HPDE6-E6E7 (cell line): ENCODE measurements at regions not wholly inside any gene's neighbourhood (a gene's known extent, or its start where the extent isn't known, plus 50 kb on each side); places are given as distances from the start of the nearest gene placed in this dataset.
A peak's percentile ranks its signal among the peaks of the same experiment; 100 is the strongest.
"Not testable (repeated sequence)": the region's sequence is repeated elsewhere in the genome, so short reads cannot be mapped to it uniquely, and the experiment has no call there.

ENCODE experiments used
- DNase-seq: peaks from one replicate; pipeline ENCODE4 v3.0.0; 2011; ENCODE audit warnings: missing footprints; ENCODE audit errors: extremely low spot score

- not testable (repeated sequence) for DNase-seq
Observed at GRCh38 chr11:87559852-87560251, 522.1 kb downstream of the TMEM135 start.

- DNase-seq, result no peak
Observed at GRCh38 chr11:87555101-87555500, 517.4 kb downstream of the TMEM135 start.

GRCh38 chr11:87548797-87549196 is 511.1 kb downstream of the TMEM135 start:
- DNase-seq, result no peak

GRCh38 chr11:87545858-87546257 is 508.1 kb downstream of the TMEM135 start:
- DNase-seq, result no peak

- DNase-seq, result no peak
Observed at GRCh38 chr11:87539596-87539995, 501.9 kb downstream of the TMEM135 start.

GRCh38 chr11:87536565-87536964 is 498.8 kb downstream of the TMEM135 start:
- DNase-seq, result no peak

- no peak for DNase-seq
Observed at GRCh38 chr11:87536016-87536415, 498.3 kb downstream of the TMEM135 start.

GRCh38 chr11:87535513-87535912 is 497.8 kb downstream of the TMEM135 start:
- no peak for DNase-seq

- not testable (repeated sequence) for DNase-seq
Observed at GRCh38 chr11:87531835-87532234, 494.1 kb downstream of the TMEM135 start.

- DNase-seq, result no peak
Observed at GRCh38 chr11:87529486-87529885, 491.8 kb downstream of the TMEM135 start.

GRCh38 chr11:87528752-87529151 is 491.0 kb downstream of the TMEM135 start:
- no peak for DNase-seq

GRCh38 chr11:87523276-87523675 is 485.5 kb downstream of the TMEM135 start:
- no peak for DNase-seq

- DNase-seq, result no peak
Observed at GRCh38 chr11:87518266-87518665, 480.5 kb downstream of the TMEM135 start.

GRCh38 chr11:87517351-87517750 is 479.6 kb downstream of the TMEM135 start:
- DNase-seq, result no peak

GRCh38 chr11:87507722-87508121 is 470.0 kb downstream of the TMEM135 start:
- not testable (repeated sequence) for DNase-seq

- not testable (repeated sequence) for DNase-seq
Observed at GRCh38 chr11:87506946-87507345, 469.2 kb downstream of the TMEM135 start.

- DNase-seq, result no peak
Observed at GRCh38 chr11:87501388-87501787, 463.7 kb downstream of the TMEM135 start.

GRCh38 chr11:87494936-87495335 is 457.2 kb downstream of the TMEM135 start:
- not testable (repeated sequence) for DNase-seq

GRCh38 chr11:87494026-87494425 is 456.3 kb downstream of the TMEM135 start:
- not testable (repeated sequence) for DNase-seq

GRCh38 chr11:87493516-87493915 is 455.8 kb downstream of the TMEM135 start:
- no peak for DNase-seq

GRCh38 chr11:87491381-87491780 is 453.6 kb downstream of the TMEM135 start:
- DNase-seq, result no peak

GRCh38 chr11:87490671-87491070 is 452.9 kb downstream of the TMEM135 start:
- DNase-seq, result no peak

GRCh38 chr11:87484566-87484965 is 446.8 kb downstream of the TMEM135 start:
- DNase-seq, result no peak

- no peak for DNase-seq
Observed at GRCh38 chr11:87477321-87477720, 439.6 kb downstream of the TMEM135 start.

GRCh38 chr11:87473174-87473573 is 435.4 kb downstream of the TMEM135 start:
- peak; percentile 45 for DNase-seq
